Thyroid gland (tissue), 4 donors: ENCODE measurements at regions not wholly inside any gene's neighbourhood (a gene's known extent, or its start where the extent isn't known, plus 50 kb on each side); places are given as distances from the start of the nearest gene placed in this dataset.

ENCODE experiments used
- DNase-seq, 2 donors: peaks; one replicate each; pipeline ENCODE4 v3.0.0-alpha.2; 2019
- H3K27ac ChIP-seq, 3 donors: fragments of 200-600 bp; sonication (generic); 1 replicate in 2 of 3; 2 replicates in 1 of 3; pipeline ENCODE4 v1.5.1; 2016 to 2019; ENCODE audit warnings: mild to moderate bottlenecking in 1 of 3, moderate library complexity in 1 of 3
- H3K27me3 ChIP-seq: fragments of 200-600 bp; sonication (generic); one replicate; pipeline ENCODE4 v1.5.1; 2019
- H3K36me3 ChIP-seq, 2 donors: fragments of 200-600 bp; sonication (generic); one replicate each; pipeline ENCODE4 v1.5.1; 2016 to 2019
- H3K4me1 ChIP-seq, 2 donors: fragments of 200-600 bp; sonication (generic); one replicate each; pipeline ENCODE4 v1.5.1; 2017 to 2019
- H3K4me3 ChIP-seq, 3 donors: fragments of 200-600 bp; sonication (generic); replicated peaks in 1 of 3; 1 replicate in 2 of 3; 2 replicates in 1 of 3; pipeline ENCODE4 v1.5.1; 2016; ENCODE audit warnings: mild to moderate bottlenecking in 1 of 3
- H3K9me3 ChIP-seq: fragments of 200-600 bp; sonication (generic); one replicate; pipeline ENCODE4 v1.5.1; 2017
- CTCF ChIP-seq, 6 experiments: fragments of 200-600 bp in 3 of 6; fragments of 450-650 bp in 3 of 6; sonication (generic) in 3 of 6; IDR thresholded peaks; one replicate each; pipeline ENCODE4 v1.5.1; 2016 to 2019; ENCODE audit warnings: antibody characterized with exemption in 6 of 6, mild to moderate bottlenecking in 2 of 6, inconsistent platforms in 1 of 6, moderate library complexity in 1 of 6
- POLR2A ChIP-seq, 2 donors: fragments of 450-650 bp; IDR thresholded peaks; one replicate each; pipeline ENCODE4 v1.6.1; 2017; ENCODE audit warnings: antibody characterized with exemption in 2 of 2, mild to moderate bottlenecking in 2 of 2, moderate library complexity in 1 of 2
- WGBS, 2 donors: methylation state at CpG; one replicate each; pipeline ENCODE4 v1.1.5; 2017; 5-methylcytosine and 5-hydroxymethylcytosine counted together
- intact Hi-C: fragments of 100-400 bp; cut with DNase I; formaldehyde crosslinking; loops from one replicate; pipeline ENCODE4 v1.15.1; 2023

- Histone ChIP-seq H3K4me3 (no peak overlapping the region), H3K36me3 (no peaks in the 10 kb centered on the region), H3K4me1 (peaks cover 0 to 26% of the 10 kb centered on the region in 2 donors), H3K27me3 (no peaks in the 10 kb centered on the region), H3K9me3 (no peaks in the 10 kb centered on the region), H3K27ac (no peak overlapping the region)
- 62 to 71% methylated on average over 3 of the region's 3 CpGs for WGBS, 2 donors
- intact Hi-C loops = no loop called here
- TF ChIP-seq POLR2A (IDR thresholded peaks at IDR 0.05) (no peak), CTCF (IDR thresholded peaks at IDR 0.05) (no peak)
- peak in 1 of 2 donors; percentile 13 for DNase-seq
These were observed 197.6 kb upstream of the CFAP20DC start for GRCh38 chr3:59247402-59247841.

GRCh38 chr3:59246719-59247401 is 197.0 kb upstream of the CFAP20DC start:
- H3K4me1 ChIP-seq = peaks cover 0 to 26% of the 10 kb centered on the region in 2 donors
- TF ChIP-seq POLR2A (IDR thresholded peaks at IDR 0.05) (no peak), CTCF (IDR thresholded peaks at IDR 0.05) (no peak)
- no peaks in the 10 kb centered on the region for H3K27me3 ChIP-seq
- H3K9me3 ChIP-seq = no peaks in the 10 kb centered on the region
- H3K4me3 ChIP-seq = no peak overlapping the region
- H3K27ac ChIP-seq = peak overlapping the region in 1 of 3 donors; percentile 24
- DNase-seq = no peak
- intact Hi-C loops = no loop called here
- H3K36me3 ChIP-seq = no peaks in the 10 kb centered on the region
- WGBS, 2 donors = 67 to 71% methylated on average over 3 of the region's 3 CpGs

- WGBS, 2 donors = 46 to 48% methylated on average over 8 of the region's 8 CpGs
- Histone ChIP-seq H3K9me3 (no peaks in the 10 kb centered on the region), H3K4me3 (no peak overlapping the region), H3K36me3 (no peaks in the 10 kb centered on the region), H3K27ac (peak overlapping the region in 1 of 3 donors; percentile 24), H3K27me3 (no peaks in the 10 kb centered on the region), H3K4me1 (peaks cover 0 to 26% of the 10 kb centered on the region in 2 donors)
- intact Hi-C loops = no loop called here
- TF ChIP-seq POLR2A (IDR thresholded peaks at IDR 0.05) (no peak), CTCF (IDR thresholded peaks at IDR 0.05) (no peak)
- peak; percentile 23 to 38 for DNase-seq
These were observed 196.2 kb upstream of the CFAP20DC start for GRCh38 chr3:59245859-59246501.

GRCh38 chr3:59245300-59245858 is 195.6 kb upstream of the CFAP20DC start:
- 35 to 48% methylated on average over 5 of the region's 5 CpGs for WGBS, 2 donors
- TF ChIP-seq POLR2A (IDR thresholded peaks at IDR 0.05) = no peak
- no peak for TF ChIP-seq CTCF (IDR thresholded peaks at IDR 0.05)
- Histone ChIP-seq H3K9me3 (no peaks in the 10 kb centered on the region), H3K4me3 (no peak overlapping the region), H3K36me3 (no peaks in the 10 kb centered on the region), H3K4me1 (peaks cover 0 to 26% of the 10 kb centered on the region in 2 donors), H3K27ac (peak overlapping the region in 1 of 3 donors; percentile 24), H3K27me3 (no peaks in the 10 kb centered on the region)
- intact Hi-C loops = no loop called here
- DNase-seq = no peak

- 92 to 97% methylated on average over 6 of the region's 6 CpGs for WGBS, 2 donors
- Histone ChIP-seq H3K27me3 (no peaks in the 10 kb centered on the region), H3K4me1 (peaks cover 0 to 26% of the 10 kb centered on the region in 2 donors), H3K36me3 (no peaks in the 10 kb centered on the region), H3K4me3 (no peak overlapping the region), H3K27ac (no peak overlapping the region), H3K9me3 (no peaks in the 10 kb centered on the region)
- no peak for TF ChIP-seq CTCF (IDR thresholded peaks at IDR 0.05)
- no peak for TF ChIP-seq POLR2A (IDR thresholded peaks at IDR 0.05)
- no peak for DNase-seq
- intact Hi-C loops = no loop called here
These were observed 194.5 kb upstream of the CFAP20DC start for GRCh38 chr3:59244343-59244742.
